ENCODE measurements at regions not wholly inside any gene's neighbourhood (a gene's known extent, or its start where the extent isn't known, plus 50 kb on each side); places are given as distances from the start of the nearest gene placed in this dataset.
"Not testable (repeated sequence)": the region's sequence is repeated elsewhere in the genome, so short reads cannot be mapped to it uniquely, and the experiment has no call there.

GRCh38 chr4:130703211-130703935, 1607.4 kb downstream of the C4orf33 start:
- no peak for DNase-seq

GRCh38 chr4:130705023-130705422, 1609.1 kb downstream of the C4orf33 start:
- no peak for DNase-seq

GRCh38 chr4:130712038-130712437, 1616.1 kb downstream of the C4orf33 start:
- no peak for DNase-seq

- no peak for DNase-seq
These were observed 1618.1 kb downstream of the C4orf33 start for GRCh38 chr4:130714006-130714405.

- DNase-seq, result no peak
These were observed 1626.4 kb downstream of the C4orf33 start for GRCh38 chr4:130722361-130722760.

GRCh38 chr4:130736436-130737185, 1640.7 kb downstream of the C4orf33 start:
- no peak for DNase-seq

- no peak for DNase-seq
These were observed 1642.3 kb downstream of the C4orf33 start for GRCh38 chr4:130738233-130738632.

GRCh38 chr4:130747842-130748241, 1651.9 kb downstream of the C4orf33 start:
- DNase-seq, result no peak

- no peak for DNase-seq
These were observed 1658.0 kb downstream of the C4orf33 start for GRCh38 chr4:130753926-130754325.

GRCh38 chr4:130760246-130760645, 1664.3 kb downstream of the C4orf33 start:
- DNase-seq, result no peak

GRCh38 chr4:130767384-130767783, 1671.4 kb downstream of the C4orf33 start:
- not testable (repeated sequence) for DNase-seq

GRCh38 chr4:130772966-130773365, 1677.0 kb downstream of the C4orf33 start:
- not testable (repeated sequence) for DNase-seq

- DNase-seq, result no peak
These were observed 1712.5 kb downstream of the C4orf33 start for GRCh38 chr4:130808492-130808891.

- DNase-seq, result no peak
These were observed 1716.3 kb downstream of the C4orf33 start for GRCh38 chr4:130812117-130812765.

GRCh38 chr4:130814896-130815295, 1718.9 kb downstream of the C4orf33 start:
- DNase-seq, result no peak

GRCh38 chr4:130820448-130820847, 1724.5 kb downstream of the C4orf33 start:
- no peak for DNase-seq

- no peak for DNase-seq
These were observed 1729.3 kb downstream of the C4orf33 start for GRCh38 chr4:130825284-130825683.

- DNase-seq, result no peak
These were observed 1754.1 kb downstream of the C4orf33 start for GRCh38 chr4:130850019-130850524.

GRCh38 chr4:130851107-130851506, 1755.2 kb downstream of the C4orf33 start:
- no peak for DNase-seq

- DNase-seq, result no peak
These were observed 1756.0 kb downstream of the C4orf33 start for GRCh38 chr4:130851932-130852331.

GRCh38 chr4:130855533-130855932, 1759.6 kb downstream of the C4orf33 start:
- no peak for DNase-seq

- no peak for DNase-seq
These were observed 1764.0 kb downstream of the C4orf33 start for GRCh38 chr4:130859991-130860390.

- no peak for DNase-seq
These were observed 1801.0 kb downstream of the C4orf33 start for GRCh38 chr4:130896920-130897319.

GRCh38 chr4:130901321-130901720, 1805.4 kb downstream of the C4orf33 start:
- no peak for DNase-seq

Measured in activated T-cell treated with anti-CD3 and anti-CD28 coated beads for 4 hours (primary cell).